ENCODE measurements at regions not wholly inside any gene's neighbourhood (a gene's known extent, or its start where the extent isn't known, plus 50 kb on each side); places are given as distances from the start of the nearest gene placed in this dataset.
"Not testable (repeated sequence)": the region's sequence is repeated elsewhere in the genome, so short reads cannot be mapped to it uniquely, and the experiment has no call there.

DNA sequence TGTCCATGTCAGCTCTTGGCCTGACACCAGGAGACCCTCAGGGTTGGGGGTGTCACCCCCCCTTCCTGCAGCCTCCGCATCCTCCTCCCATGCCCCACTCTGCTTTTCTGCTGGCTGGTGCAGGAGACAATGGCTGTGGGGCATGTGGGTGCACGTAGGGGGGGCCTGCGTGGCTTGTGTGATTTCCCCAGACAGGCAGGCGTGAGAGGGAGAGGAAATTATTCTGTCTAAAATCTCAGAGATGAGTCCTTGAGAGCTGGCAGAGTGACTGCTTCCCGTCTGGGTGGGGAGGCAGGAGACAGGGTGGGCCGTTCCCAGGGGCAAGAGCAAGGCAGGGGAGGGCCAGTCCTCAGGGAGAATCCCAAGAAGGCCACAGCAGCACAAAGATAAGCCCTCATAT lies 173.2 kb downstream of the TRIM43 start:
- not testable (repeated sequence) for DNase-seq

DNA sequence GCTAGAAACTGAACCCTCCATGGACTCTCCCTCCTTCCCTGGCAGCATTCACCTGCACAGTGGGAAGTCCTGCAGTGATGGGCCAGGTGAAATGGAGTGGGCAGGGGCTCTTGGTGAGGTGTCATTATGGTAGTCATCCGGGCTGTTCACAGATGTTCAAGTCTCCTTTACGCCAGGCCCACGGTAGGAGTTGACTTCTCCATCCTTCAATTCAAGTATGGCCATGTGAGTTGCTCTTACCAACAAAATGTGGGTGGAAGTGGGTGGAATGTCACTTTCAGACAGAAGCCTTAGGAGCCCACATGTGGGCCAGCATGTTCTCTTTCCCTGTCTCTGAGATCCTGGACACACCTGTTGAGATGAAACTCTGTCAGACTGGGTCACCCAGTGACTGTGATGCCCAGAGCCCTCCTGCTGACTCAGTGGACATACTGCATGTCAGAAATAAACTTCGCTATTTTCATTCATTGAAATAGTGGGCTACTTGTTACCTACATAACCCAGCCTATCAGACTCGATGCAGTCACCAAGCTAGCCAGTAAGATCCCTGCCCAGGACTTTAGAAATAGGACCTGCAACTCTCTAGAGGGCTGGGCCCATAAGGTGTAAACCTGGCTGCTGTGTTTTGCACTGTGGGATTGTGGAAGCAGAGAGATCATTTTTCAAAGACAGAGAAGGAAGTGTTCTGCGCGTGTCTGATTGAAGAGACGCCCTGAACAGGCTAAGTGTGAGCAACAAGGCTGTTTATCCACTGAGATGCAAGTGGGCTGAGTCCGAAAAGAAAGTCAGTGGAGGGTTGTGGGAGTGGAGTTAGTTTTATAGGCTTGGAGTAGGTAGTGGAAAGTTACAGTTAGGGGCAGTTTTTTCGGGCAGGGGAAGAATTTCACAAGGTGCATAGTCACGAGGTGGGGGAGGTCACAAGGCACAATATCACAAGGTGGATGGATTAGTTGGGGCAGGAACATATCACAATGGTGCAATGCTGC lies 174.4 kb downstream of the TRIM43 start:
- DNase-seq, result not testable (repeated sequence)

DNA sequence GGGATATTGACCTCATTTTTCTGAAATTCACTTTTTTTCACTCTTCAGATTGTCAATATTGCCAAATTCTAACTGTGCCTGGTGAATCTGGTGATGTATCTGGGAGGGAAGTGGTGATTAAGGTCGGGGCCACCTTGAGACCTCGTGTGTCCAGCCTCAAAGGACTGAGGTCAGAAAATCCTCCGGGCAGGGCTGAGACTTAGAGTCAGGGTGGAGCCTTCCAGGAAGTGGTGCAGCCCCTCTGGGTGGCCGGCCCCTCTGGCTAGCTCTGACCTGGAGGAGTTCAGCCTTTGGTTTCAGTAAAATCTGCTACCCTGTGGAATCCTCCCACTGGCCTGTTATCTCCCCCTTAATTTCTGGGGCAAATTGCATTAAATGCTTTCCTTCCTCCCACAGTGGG lies 175.7 kb downstream of the TRIM43 start:
- DNase-seq, result not testable (repeated sequence)

DNA sequence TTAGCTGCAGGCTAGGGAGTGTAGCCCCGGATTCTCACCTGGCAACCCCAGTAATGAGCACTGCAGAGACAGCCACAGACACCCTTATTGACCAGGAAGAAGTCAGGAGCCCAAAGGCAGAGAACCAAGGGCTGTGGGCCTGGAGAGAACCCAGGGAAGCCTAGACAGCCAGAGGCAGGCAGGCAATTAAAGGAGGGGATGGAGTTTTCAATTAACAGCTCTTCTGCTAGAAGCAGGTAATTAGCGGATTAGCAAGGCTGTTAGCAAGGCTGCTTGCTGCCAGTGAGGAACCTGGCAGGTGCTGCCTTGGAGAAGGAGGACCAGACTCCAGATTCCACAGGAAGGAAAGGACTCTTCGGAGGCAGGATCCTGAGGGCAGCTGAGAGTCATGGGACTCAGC lies 176.1 kb downstream of the TRIM43 start:
- not testable (repeated sequence) for DNase-seq

DNA sequence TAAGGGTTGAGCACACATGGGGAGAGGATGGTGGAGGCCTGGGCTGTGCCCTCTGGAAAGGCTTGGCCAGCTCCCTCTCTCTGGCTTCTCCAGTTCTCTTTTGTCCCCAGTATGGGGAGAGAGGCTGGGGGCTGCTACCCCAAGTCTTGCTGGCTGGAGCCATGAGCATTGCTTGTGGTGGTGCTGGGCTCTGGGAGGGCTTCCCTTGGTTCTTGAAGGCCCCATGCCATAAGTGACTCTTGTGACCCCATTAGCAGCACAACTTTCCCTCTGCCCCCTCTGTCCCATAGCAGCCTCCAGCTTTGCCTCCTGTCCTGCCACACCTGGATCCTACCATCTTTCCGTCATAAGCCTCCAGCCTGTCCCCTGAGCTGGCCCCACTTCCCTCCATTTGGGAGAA lies 177.5 kb downstream of the TRIM43 start:
- DNase-seq, result not testable (repeated sequence)

DNA sequence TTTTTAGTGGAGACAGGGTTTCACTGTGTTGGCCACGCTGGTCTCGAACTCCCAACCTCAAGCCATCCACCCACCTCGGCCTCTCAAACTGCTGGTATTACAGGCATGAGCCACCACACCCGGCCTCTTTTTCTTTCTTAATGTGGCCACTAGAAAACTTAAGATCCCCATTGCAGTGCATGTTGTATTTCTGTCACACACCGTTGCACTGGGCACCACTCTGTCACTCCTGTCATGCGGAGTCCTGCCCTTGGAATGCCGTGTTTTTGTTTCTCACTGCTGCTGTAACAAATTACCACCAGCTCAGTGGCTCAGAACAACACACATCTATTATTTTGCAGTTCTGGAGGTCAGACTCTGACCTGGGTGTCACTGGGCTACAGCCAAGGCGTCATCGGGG lies 178.9 kb downstream of the TRIM43 start:
- not testable (repeated sequence) for DNase-seq

DNA sequence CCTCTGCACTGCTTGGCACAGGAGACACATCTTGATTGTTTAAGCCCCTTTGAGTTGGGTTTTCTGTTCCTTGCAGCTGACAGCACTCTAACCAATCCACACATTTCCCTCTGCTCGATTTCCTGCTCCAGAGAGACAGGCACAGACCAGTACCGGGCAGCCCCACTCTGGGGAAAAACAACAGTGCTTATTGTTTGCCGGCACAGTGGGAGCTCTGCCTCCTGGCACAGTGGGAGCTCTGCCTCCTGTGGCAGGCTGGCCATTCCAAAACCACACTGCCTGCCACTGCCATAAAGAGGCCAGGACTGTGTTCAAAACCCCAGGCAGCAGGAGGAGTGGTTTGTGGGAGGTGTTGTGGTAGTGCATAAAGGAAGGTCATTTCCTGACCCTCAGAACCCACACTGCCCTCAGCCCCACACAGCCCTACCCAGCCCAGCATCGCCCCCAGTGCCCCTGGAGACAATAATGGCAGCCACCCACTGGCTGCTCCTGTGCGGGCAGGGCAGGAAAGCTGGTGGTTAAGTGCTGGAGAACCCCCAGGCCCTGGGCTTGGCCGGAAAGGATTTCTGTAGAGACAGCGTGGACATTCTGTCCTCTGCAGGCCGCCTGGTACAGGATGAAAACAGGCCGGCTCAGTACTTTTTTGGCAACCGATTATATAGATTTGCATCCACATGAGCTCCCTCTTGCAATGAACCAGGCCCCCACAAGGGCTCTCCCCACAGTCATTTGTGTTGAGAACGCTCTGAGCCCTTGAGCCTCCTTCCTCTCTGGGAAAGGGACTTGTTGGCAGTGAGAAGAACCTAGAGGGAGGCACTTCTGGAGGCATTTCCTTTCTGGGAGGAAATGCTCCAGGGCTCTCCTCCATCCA lies 182.8 kb downstream of the TRIM43 start:
- DNase-seq, result peak in 1 of 56 donors; percentile 14

DNA sequence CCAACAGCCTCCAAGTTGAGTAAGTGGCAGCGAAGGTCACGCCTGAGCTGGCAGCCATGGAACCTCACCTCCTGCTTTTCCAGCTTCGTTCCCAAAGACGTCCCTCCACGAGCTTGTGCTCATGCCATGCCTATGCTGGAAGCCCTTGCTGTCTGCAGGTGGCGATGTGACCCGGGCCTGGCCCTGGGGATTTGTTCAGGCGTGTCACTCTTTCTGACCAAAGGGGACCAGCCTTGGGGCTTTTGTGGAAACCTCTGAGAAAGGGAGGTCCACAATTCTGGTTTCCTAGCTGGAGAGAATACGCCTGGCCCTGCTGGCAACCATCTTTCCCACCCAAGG lies 183.4 kb downstream of the TRIM43 start:
- DNase-seq, result not testable (repeated sequence)
